ENCODE measurements at regions not wholly inside any gene's neighbourhood (a gene's known extent, or its start where the extent isn't known, plus 50 kb on each side); places are given as distances from the start of the nearest gene placed in this dataset.
"Not testable (repeated sequence)": the region's sequence is repeated elsewhere in the genome, so short reads cannot be mapped to it uniquely, and the experiment has no call there.

GRCh38 chr19:20453425-20453935 lies 112.1 kb downstream of the ZNF737 start:
- Histone ChIP-seq H3K4me1 (ENCODE audit: control insufficient read depth in 1 of 2, insufficient read depth in 2 of 2, low read length in 2 of 2) (no peaks in the 10 kb centered on the region), H3K27me3 (ENCODE audit: control insufficient read depth in 1 of 2, insufficient read depth in 2 of 2, low read length in 1 of 2) (no peaks in the 10 kb centered on the region), H3K9me3 (ENCODE audit: control insufficient read depth, low read length) (no peaks in the 10 kb centered on the region), H3K4me3 (ENCODE audit: low read length in 2 of 2) (no peak overlapping the region), H3K36me3 (ENCODE audit: control insufficient read depth in 1 of 2, insufficient read depth in 2 of 2, low read length in 1 of 2) (no peaks in the 10 kb centered on the region), H3K27ac (ENCODE audit: low read depth in 1 of 2, low read length in 2 of 2) (no peak overlapping the region)
- intact Hi-C loops (cut with DNase I), result no loop called here
- ATAC-seq (ENCODE audit: low FRiP score) (no peak), DNase-seq (no peak)
- 65 to 68% methylated on average over 2 of the region's 2 CpGs for WGBS, 2 donors

DNA sequence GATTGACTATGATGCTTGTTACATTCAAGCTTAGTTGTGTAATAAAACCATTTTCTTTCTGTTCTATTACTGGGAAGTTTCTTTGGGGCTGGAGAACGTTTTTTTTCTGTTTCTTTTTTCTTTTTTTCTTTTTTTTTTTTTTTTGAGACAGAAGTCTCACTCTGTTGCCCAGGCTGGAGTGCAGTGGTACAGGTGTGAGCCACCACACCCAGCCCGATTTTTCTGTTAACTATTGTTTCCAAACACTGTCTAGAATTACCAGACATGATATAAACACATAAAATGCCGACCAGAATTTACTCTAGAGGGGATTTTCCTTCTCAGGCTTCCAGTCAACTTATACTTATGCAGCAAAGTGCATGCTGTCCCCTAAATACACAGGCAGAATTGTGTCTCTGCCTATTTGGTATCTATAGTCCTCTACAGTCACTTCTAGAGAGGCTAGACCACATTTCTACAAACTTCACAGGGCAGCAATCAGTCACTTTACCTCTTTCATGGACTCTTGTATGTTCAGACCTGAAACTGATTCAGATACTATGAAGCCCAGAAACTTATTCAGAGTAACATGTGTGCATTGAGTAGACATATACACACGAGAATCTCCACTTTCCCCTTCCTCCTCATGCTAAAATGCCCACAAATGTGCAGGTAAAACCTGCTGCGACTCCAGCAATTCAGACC lies 121.2 kb downstream of the ZNF737 start:
- Histone ChIP-seq H3K9me3 (ENCODE audit: control insufficient read depth, low read length) (no peaks in the 10 kb centered on the region), H3K4me3 (ENCODE audit: low read length in 2 of 2) (no peak overlapping the region), H3K27ac (ENCODE audit: low read depth in 1 of 2, low read length in 2 of 2) (no peak overlapping the region), H3K27me3 (ENCODE audit: control insufficient read depth in 1 of 2, insufficient read depth in 2 of 2, low read length in 1 of 2) (no peaks in the 10 kb centered on the region), H3K4me1 (ENCODE audit: control insufficient read depth in 1 of 2, insufficient read depth in 2 of 2, low read length in 2 of 2) (no peaks in the 10 kb centered on the region), H3K36me3 (ENCODE audit: control insufficient read depth in 1 of 2, insufficient read depth in 2 of 2, low read length in 1 of 2) (no peaks in the 10 kb centered on the region)
- 44 to 61% methylated on average over 5 of the region's 5 CpGs for WGBS, 2 donors
- DNase-seq, result no peak
- no peak for ATAC-seq (ENCODE audit: low FRiP score)
- intact Hi-C loops (cut with DNase I), result no loop called here

GRCh38 chr19:20432266-20432842 lies 133.2 kb downstream of the ZNF737 start:
- H3K9me3 ChIP-seq (ENCODE audit: control insufficient read depth, low read length); ATAC-seq (ENCODE audit: low FRiP score); intact Hi-C loops (cut with DNase I); H3K27ac ChIP-seq (ENCODE audit: low read depth in 1 of 2, low read length in 2 of 2); H3K4me1 ChIP-seq (ENCODE audit: control insufficient read depth in 1 of 2, insufficient read depth in 2 of 2, low read length in 2 of 2); H3K27me3 ChIP-seq (ENCODE audit: control insufficient read depth in 1 of 2, insufficient read depth in 2 of 2, low read length in 1 of 2); H3K36me3 ChIP-seq (ENCODE audit: control insufficient read depth in 1 of 2, insufficient read depth in 2 of 2, low read length in 1 of 2); DNase-seq; H3K4me3 ChIP-seq (ENCODE audit: low read length in 2 of 2): not testable (repeated sequence)
- WGBS, 2 donors, result 92 to 93% methylated on average over 4 of the region's 4 CpGs

- Histone ChIP-seq H3K36me3 (ENCODE audit: control insufficient read depth in 1 of 2, insufficient read depth in 2 of 2, low read length in 1 of 2) (no peaks in the 10 kb centered on the region), H3K4me1 (ENCODE audit: control insufficient read depth in 1 of 2, insufficient read depth in 2 of 2, low read length in 2 of 2) (no peaks in the 10 kb centered on the region), H3K27ac (ENCODE audit: low read depth in 1 of 2, low read length in 2 of 2) (no peak overlapping the region), H3K9me3 (ENCODE audit: control insufficient read depth, low read length) (peaks cover 2% of the 10 kb centered on the region), H3K27me3 (ENCODE audit: control insufficient read depth in 1 of 2, insufficient read depth in 2 of 2, low read length in 1 of 2) (no peaks in the 10 kb centered on the region), H3K4me3 (ENCODE audit: low read length in 2 of 2) (no peak overlapping the region)
- 93 to 97% methylated on average over 5 of the region's 5 CpGs for WGBS, 2 donors
- intact Hi-C loops (cut with DNase I), result no loop called here
- ATAC-seq (ENCODE audit: low FRiP score), result no peak
- DNase-seq, result no peak
Observed at GRCh38 chr19:20431826-20432225, 133.8 kb downstream of the ZNF737 start.

- Histone ChIP-seq H3K9me3 (ENCODE audit: control insufficient read depth, low read length) (no peaks in the 10 kb centered on the region), H3K27me3 (ENCODE audit: control insufficient read depth in 1 of 2, insufficient read depth in 2 of 2, low read length in 1 of 2) (no peaks in the 10 kb centered on the region), H3K4me3 (ENCODE audit: low read length in 2 of 2) (peak overlapping the region; percentile 74 to 84), H3K36me3 (ENCODE audit: control insufficient read depth in 1 of 2, insufficient read depth in 2 of 2, low read length in 1 of 2) (no peaks in the 10 kb centered on the region), H3K27ac (ENCODE audit: low read depth in 1 of 2, low read length in 2 of 2) (peak overlapping the region; percentile 77 to 90), H3K4me1 (ENCODE audit: control insufficient read depth in 1 of 2, insufficient read depth in 2 of 2, low read length in 2 of 2) (no peaks in the 10 kb centered on the region)
- intact Hi-C loops (cut with DNase I), result loop anchor here in 1 of 2 donors (5.0 to 10.0 kb wide), 2 partner anchors 144 to 241 kb away; partner anchors contain the start of genes ZNF626 and ZNF737
- peak; percentile 70 to 86 for DNase-seq
- 2 to 6% methylated on average over 44 of the region's 44 CpGs for WGBS, 2 donors
- peak; percentile 82 for ATAC-seq (ENCODE audit: low FRiP score)
Observed at GRCh38 chr19:20423381-20424197, 142.0 kb downstream of the ZNF737 start.

- H3K4me3 ChIP-seq (ENCODE audit: low read length in 2 of 2), result peak overlapping the region in 1 of 2 donors; percentile 84
- WGBS, 2 donors, result 72 to 81% methylated on average over 21 to 22 of the region's 22 CpGs
Observed at GRCh38 chr19:20422216-20423205, 143.1 kb downstream of the ZNF737 start.

GRCh38 chr19:20416661-20417060 lies 148.9 kb downstream of the ZNF737 start:
- Histone ChIP-seq H3K9me3 (ENCODE audit: control insufficient read depth, low read length) (no peaks in the 10 kb centered on the region), H3K27ac (ENCODE audit: low read depth in 1 of 2, low read length in 2 of 2) (no peak overlapping the region), H3K36me3 (ENCODE audit: control insufficient read depth in 1 of 2, insufficient read depth in 2 of 2, low read length in 1 of 2) (peaks cover 0 to 4% of the 10 kb centered on the region in 2 donors), H3K27me3 (ENCODE audit: control insufficient read depth in 1 of 2, insufficient read depth in 2 of 2, low read length in 1 of 2) (no peaks in the 10 kb centered on the region), H3K4me3 (ENCODE audit: low read length in 2 of 2) (no peak overlapping the region), H3K4me1 (ENCODE audit: control insufficient read depth in 1 of 2, insufficient read depth in 2 of 2, low read length in 2 of 2) (no peaks in the 10 kb centered on the region)
- ATAC-seq (ENCODE audit: low FRiP score), result no peak
- intact Hi-C loops (cut with DNase I), result no loop called here
- WGBS, 2 donors, result 0 to 7% methylated on average over 1 of the region's 1 CpG
- no peak for DNase-seq

More at GRCh38 chr19:20422216-20423205, 143.1 kb downstream of the ZNF737 start:
- no peaks in the 10 kb centered on the region for H3K4me1 ChIP-seq (ENCODE audit: control insufficient read depth in 1 of 2, insufficient read depth in 2 of 2, low read length in 2 of 2)
- no peak for DNase-seq
- intact Hi-C loops (cut with DNase I), result loop anchor here in 1 of 2 donors (5.0 to 10.0 kb wide), 2 partner anchors 145 to 242 kb away; partner anchors contain the start of genes ZNF626 and ZNF737
- no peak for ATAC-seq (ENCODE audit: low FRiP score)
- H3K9me3 ChIP-seq (ENCODE audit: control insufficient read depth, low read length), result no peaks in the 10 kb centered on the region
- H3K27me3 ChIP-seq (ENCODE audit: control insufficient read depth in 1 of 2, insufficient read depth in 2 of 2, low read length in 1 of 2), result no peaks in the 10 kb centered on the region
- H3K36me3 ChIP-seq (ENCODE audit: control insufficient read depth in 1 of 2, insufficient read depth in 2 of 2, low read length in 1 of 2), result no peaks in the 10 kb centered on the region
- peak overlapping the region in 1 of 2 donors; percentile 90 for H3K27ac ChIP-seq (ENCODE audit: low read depth in 1 of 2, low read length in 2 of 2)

GRCh38 chr19:20414120-20414519 lies 151.5 kb downstream of the ZNF737 start:
- intact Hi-C loops (cut with DNase I), result loop anchor here in 1 of 2 donors (5.0 kb wide), 1 partner anchor 123 kb away; no protein-coding TSS in a partner anchor
- WGBS, 2 donors, result 92 to 96% methylated on average over 2 of the region's 2 CpGs
- H3K4me3 ChIP-seq (ENCODE audit: low read length in 2 of 2), result no peak overlapping the region
- H3K36me3 ChIP-seq (ENCODE audit: control insufficient read depth in 1 of 2, insufficient read depth in 2 of 2, low read length in 1 of 2), result peaks cover 0 to 4% of the 10 kb centered on the region in 2 donors
- H3K9me3 ChIP-seq (ENCODE audit: control insufficient read depth, low read length), result no peaks in the 10 kb centered on the region
- DNase-seq (no peak), ATAC-seq (ENCODE audit: low FRiP score) (no peak)
- no peaks in the 10 kb centered on the region for H3K27me3 ChIP-seq (ENCODE audit: control insufficient read depth in 1 of 2, insufficient read depth in 2 of 2, low read length in 1 of 2)
- no peak overlapping the region for H3K27ac ChIP-seq (ENCODE audit: low read depth in 1 of 2, low read length in 2 of 2)
- H3K4me1 ChIP-seq (ENCODE audit: control insufficient read depth in 1 of 2, insufficient read depth in 2 of 2, low read length in 2 of 2), result no peaks in the 10 kb centered on the region
